ENCODE measurements at regions not wholly inside any gene's neighbourhood (a gene's known extent, or its start where the extent isn't known, plus 50 kb on each side); places are given as distances from the start of the nearest gene placed in this dataset.

DNA sequence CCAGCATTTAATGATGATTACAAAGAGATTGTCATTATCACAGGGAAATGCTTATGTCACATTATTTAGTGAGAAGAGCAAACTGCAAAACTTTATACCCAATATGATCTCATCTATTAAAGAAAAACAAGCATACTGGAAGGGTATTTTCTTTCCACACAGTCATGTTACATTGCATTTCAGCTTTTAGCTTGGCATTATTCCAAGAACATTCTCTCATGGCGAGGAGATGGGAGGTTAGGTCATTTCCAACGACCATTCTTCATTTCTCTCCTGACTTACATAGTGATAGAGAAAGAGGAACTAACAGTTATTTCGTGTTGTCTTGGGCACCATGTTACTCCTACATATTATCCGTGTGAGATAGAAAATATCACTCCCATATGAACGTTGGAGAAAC is 309.4 kb upstream of the XYLT1 start:
- TF ChIP-seq POLR2A (IDR thresholded peaks at IDR 0.05) (no peak), POLR2AphosphoS5 (IDR thresholded peaks at IDR 0.05) (no peak)
- TF ChIP-seq, protein P1, sequence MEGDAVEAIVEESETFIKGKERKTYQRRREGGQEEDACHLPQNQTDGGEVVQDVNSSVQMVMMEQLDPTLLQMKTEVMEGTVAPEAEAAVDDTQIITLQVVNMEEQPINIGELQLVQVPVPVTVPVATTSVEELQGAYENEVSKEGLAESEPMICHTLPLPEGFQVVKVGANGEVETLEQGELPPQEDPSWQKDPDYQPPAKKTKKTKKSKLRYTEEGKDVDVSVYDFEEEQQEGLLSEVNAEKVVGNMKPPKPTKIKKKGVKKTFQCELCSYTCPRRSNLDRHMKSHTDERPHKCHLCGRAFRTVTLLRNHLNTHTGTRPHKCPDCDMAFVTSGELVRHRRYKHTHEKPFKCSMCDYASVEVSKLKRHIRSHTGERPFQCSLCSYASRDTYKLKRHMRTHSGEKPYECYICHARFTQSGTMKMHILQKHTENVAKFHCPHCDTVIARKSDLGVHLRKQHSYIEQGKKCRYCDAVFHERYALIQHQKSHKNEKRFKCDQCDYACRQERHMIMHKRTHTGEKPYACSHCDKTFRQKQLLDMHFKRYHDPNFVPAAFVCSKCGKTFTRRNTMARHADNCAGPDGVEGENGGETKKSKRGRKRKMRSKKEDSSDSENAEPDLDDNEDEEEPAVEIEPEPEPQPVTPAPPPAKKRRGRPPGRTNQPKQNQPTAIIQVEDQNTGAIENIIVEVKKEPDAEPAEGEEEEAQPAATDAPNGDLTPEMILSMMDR (IDR thresholded peaks at IDR 0.05): no peak

Data from breast epithelium (tissue), 3 donors.